HUES48 (cell line): ENCODE measurements at regions not wholly inside any gene's neighbourhood (a gene's known extent, or its start where the extent isn't known, plus 50 kb on each side); places are given as distances from the start of the nearest gene placed in this dataset.

Source experiments
- H3K27ac ChIP-seq: one replicate; pipeline ENCODE4 v1.7.0; 2013; ENCODE audit warnings: low read depth, low read length, inconsistent platforms
- H3K27me3 ChIP-seq: 2 replicates; pipeline ENCODE4 v1.6.1; 2013; ENCODE audit warnings: mild to moderate bottlenecking, low read length; ENCODE audit not compliant: control insufficient read depth, insufficient read depth
- H3K36me3 ChIP-seq: 2 replicates; pipeline ENCODE4 v1.6.1; 2013; ENCODE audit warnings: low read length; ENCODE audit not compliant: control insufficient read depth, insufficient read depth
- H3K4me1 ChIP-seq: 2 replicates; pipeline ENCODE4 v1.6.1; 2013; ENCODE audit warnings: mild to moderate bottlenecking, low read length; ENCODE audit not compliant: control insufficient read depth, insufficient read depth
- H3K4me3 ChIP-seq: 2 replicates; pipeline ENCODE4 v1.5.1; 2013; ENCODE audit warnings: mild to moderate bottlenecking, low read depth, low read length
- H3K9ac ChIP-seq: 2 replicates; pipeline ENCODE4 v1.6.1; 2013; ENCODE audit warnings: mild to moderate bottlenecking, low read depth, low read length, moderate library complexity
- H3K9me3 ChIP-seq: 2 replicates; pipeline ENCODE4 v1.6.1; 2013; ENCODE audit warnings: low read length; ENCODE audit not compliant: control insufficient read depth, insufficient read depth

DNA sequence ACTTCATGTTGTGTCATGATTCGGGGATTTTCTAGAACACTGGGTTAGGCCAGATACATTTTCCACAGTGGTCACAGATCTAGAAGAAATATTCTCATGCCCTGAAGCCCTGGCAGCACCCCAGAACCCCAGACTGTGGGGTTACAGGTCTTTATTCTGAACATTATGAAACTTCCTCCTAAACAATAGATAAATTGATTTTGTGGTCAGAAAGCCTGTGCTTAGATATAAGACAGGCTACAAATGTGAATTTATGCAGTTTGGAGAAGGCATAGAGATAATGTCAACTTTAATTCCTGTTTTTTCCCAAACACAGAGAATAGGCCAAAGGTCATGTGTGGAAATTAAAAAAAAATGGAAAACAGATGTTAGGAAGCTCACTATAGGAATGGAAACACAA lies 492.9 kb downstream of the SPRY1 start:
- Histone ChIP-seq H3K4me1 (no peaks in the 10 kb centered on the region), H3K27ac (no peak overlapping the region), H3K36me3 (no peaks in the 10 kb centered on the region), H3K27me3 (no peaks in the 10 kb centered on the region), H3K4me3 (no peak overlapping the region), H3K9me3 (peaks cover 10% of the 10 kb centered on the region), H3K9ac (no peak overlapping the region)

DNA sequence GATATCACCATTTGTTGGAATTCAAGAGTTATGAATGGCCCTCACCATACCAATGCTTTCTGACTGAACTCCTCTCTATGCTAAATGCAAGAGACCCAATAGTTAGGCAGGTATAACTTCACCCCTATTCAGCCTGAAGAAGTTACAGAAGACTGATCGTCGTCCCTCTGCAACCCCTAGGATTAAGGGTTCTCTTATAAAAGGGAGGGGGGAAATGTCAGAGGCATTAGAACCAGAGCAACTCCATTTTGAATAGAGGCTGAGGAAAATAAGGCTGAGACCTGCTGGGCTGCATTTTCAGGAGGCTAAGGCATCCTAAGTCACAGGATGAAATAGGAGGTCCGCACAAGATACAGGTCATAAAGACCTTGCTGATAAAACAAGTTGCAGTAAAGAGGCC lies 494.3 kb downstream of the SPRY1 start:
- H3K9ac ChIP-seq = no peak overlapping the region
- no peak overlapping the region for H3K27ac ChIP-seq
- no peaks in the 10 kb centered on the region for H3K4me1 ChIP-seq
- no peaks in the 10 kb centered on the region for H3K9me3 ChIP-seq
- no peak overlapping the region for H3K4me3 ChIP-seq
- H3K27me3 ChIP-seq = no peaks in the 10 kb centered on the region
- no peaks in the 10 kb centered on the region for H3K36me3 ChIP-seq

DNA sequence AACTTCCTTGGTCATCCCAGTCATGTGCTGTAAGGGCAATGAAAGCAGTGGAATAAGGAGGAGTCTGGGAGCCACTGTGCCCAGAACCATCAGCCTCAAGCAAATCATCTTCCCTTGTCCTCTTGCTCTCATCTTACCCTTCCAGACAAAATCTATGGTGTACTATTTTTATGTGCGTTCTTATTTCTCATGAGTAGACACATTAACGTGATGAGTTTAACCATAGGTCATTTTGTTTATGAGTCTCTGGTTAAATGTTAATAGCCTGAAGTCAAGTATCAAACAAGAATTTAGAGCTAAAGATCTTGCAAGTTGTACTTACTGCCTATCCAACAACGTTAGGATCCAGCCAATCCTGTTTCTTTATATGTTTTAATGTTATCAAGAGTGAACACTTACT lies 495.3 kb downstream of the SPRY1 start:
- Histone ChIP-seq H3K9me3 (no peaks in the 10 kb centered on the region), H3K27ac (no peak overlapping the region), H3K4me3 (no peak overlapping the region)

DNA sequence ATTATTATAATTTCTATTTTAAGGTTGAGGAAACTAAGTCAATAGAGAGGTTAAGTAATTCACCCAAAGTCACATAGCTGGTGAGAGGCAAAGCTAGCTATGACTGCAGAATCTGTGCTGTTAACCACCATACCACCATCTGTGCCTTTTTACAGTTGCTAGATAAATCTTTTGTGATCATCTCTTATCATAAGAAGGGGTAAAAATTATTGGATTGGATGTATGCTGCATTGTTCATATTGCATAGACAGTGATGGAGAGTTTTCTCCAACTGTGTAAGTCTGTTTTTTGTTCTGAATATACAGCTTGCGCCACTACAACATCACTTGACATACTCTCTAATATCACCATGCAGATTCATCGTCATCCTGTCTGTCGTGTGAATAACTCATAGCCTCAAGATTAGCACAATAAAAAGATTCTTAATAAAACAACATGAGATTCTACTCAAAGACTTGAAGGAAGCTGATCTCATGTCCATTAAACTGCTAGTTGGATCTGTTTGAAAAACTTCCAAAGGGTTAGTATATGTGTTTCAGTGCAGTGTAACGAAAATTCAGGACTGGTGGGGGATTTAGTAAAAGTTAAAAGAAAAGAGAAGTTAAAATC lies 495.9 kb downstream of the SPRY1 start:
- Histone ChIP-seq H3K9ac (no peak overlapping the region), H3K9me3 (no peaks in the 10 kb centered on the region), H3K4me3 (no peak overlapping the region), H3K27me3 (no peaks in the 10 kb centered on the region), H3K36me3 (no peaks in the 10 kb centered on the region), H3K27ac (no peak overlapping the region), H3K4me1 (no peaks in the 10 kb centered on the region)

More for the DNA sequence above, 495.3 kb downstream of the SPRY1 start:
- H3K27me3 ChIP-seq = no peaks in the 10 kb centered on the region
- no peaks in the 10 kb centered on the region for H3K36me3 ChIP-seq
- no peaks in the 10 kb centered on the region for H3K4me1 ChIP-seq
- no peak overlapping the region for H3K9ac ChIP-seq

DNA sequence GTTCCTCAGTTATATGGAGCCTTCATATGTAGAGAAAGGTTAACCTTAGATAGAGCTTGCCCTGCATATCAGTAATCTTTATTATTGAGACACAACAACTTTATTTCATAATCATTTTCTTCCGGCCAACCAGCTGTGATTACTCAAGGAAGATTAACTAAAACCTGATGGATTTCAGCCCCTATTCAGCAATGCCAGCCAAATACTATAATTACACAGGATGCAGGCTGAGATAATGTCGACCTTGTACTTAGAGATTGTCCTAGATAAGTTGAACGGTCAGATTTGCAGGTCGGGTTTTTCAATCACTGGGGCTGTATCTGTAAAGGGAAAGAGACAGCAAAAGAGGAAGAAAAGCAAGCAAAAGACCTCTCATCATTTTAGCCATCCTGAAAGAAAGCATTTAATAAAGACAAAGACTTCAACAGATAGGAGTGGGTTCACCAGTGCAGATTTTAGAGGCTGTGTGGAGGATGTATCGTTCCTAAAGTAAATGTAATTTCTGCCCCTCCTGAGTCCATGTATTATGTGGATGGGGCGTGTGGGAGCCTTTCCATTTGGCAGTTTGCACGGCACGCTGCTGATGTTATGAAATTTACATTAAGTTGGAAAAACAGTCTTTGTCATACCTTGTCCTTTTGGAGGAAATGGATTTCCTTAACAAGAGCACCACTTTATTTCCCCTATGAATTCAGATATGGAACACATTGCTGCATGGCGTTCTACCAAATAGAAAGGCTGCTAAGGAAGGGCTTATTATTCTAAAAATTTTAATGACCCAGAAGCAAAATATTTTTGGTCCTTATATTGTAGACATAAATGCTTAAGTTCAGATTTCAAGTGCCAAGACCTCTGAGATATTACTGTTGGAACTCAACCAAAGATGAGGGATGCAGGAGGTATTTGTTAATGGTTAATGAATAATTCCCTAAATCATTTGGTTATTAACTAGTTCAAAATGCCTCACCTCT lies 496.7 kb downstream of the SPRY1 start:
- Histone ChIP-seq H3K27ac (no peak overlapping the region), H3K9me3 (no peaks in the 10 kb centered on the region), H3K4me1 (no peaks in the 10 kb centered on the region), H3K4me3 (no peak overlapping the region), H3K36me3 (no peaks in the 10 kb centered on the region), H3K9ac (no peak overlapping the region), H3K27me3 (no peaks in the 10 kb centered on the region)

DNA sequence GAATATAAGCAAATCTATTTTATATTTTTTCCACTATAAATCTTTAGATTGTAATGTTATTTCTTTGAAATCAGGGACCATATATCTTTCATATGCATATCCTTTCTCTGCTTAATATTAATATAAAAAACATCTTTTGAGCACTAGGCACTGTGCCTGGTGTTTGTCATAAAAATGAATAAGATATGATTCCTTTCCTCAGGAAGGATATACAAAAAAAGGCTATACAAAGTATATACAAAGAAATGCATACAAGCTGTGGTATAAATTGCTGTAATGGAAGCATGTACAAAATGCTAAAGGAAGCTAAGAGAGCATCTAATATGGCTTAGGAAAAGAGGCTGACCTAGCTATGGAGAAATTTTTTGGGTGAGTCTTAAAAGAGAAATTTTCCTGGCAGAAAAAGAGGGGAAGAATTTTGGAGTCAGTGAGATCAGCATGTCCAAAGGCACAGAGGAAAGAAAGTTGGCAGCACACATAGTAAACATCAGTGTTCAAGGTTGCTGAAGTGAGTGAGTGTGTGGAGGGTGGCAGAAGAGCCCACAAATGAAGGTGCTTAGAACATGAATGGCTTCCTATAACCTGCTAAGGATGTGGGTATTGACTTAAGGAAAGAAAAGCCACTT lies 500.0 kb downstream of the SPRY1 start:
- no peak overlapping the region for H3K27ac ChIP-seq
- H3K9ac ChIP-seq = no peak overlapping the region
- peaks cover 10% of the 10 kb centered on the region for H3K4me1 ChIP-seq

DNA sequence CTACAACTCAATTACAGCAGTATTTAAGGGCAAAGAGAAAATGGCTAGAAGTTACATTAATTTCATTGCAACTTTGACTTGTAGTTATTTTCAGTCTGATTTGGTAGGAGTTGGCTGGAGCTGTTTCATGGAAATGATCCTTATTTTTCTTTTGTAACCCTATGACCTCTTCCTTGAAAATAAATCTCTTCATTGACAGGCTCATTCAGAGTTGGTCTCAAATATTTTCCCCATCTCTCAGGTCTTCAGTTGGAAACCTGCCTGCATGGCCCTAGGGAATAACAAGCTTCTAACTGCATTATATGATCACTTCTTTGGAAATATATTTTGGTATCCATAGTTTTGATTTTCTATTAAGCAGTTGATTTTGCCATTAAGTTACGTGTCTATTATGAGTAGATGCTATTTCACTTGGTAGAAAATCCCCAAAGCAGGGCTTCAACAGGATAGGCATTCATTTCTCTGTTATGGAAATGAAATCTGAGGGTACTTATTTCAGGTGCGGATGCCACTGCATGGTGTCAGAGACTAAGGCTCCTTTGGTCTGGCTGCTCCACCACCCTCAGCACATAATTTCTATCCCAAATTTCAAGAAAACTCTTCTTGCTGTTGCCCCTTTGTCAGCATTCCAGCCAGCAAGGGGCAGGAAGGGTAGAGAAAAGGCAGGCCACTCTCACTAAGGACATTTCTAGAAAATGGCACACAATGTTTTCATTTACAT lies 502.5 kb downstream of the SPRY1 start:
- Histone ChIP-seq H3K36me3 (no peaks in the 10 kb centered on the region), H3K27me3 (no peaks in the 10 kb centered on the region), H3K4me3 (no peak overlapping the region), H3K4me1 (peaks cover 10% of the 10 kb centered on the region), H3K9me3 (no peaks in the 10 kb centered on the region), H3K9ac (no peak overlapping the region), H3K27ac (no peak overlapping the region)

More for the DNA sequence above, 500.0 kb downstream of the SPRY1 start:
- Histone ChIP-seq H3K36me3 (no peaks in the 10 kb centered on the region), H3K9me3 (no peaks in the 10 kb centered on the region), H3K4me3 (no peak overlapping the region), H3K27me3 (no peaks in the 10 kb centered on the region)

DNA sequence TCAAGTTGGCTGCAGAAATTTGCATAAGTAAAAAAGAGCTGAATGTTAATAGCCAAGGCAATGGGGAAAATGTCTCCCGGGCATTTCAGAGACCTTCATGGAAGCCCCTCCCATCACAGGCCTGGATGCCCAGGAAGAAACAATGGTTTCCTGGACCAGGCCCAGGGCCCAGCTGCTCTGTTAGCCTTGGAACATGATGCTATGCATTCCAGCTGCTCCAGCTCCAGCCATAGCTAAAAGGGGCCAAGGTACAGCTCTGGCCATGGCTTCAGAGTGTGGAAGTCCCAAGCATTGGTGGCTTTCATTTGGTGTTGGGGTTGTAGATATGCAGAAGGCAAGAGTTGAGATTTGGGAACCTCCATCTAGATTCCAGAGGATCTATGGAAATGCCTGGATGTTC lies 508.3 kb downstream of the SPRY1 start:
- Histone ChIP-seq H3K27ac (no peak overlapping the region), H3K9me3 (0 out of 2 replicates have a peak, but pooled peaks cover 3% of the 10 kb centered on the region), H3K9ac (no peak overlapping the region), H3K27me3 (no peaks in the 10 kb centered on the region), H3K4me1 (no peaks in the 10 kb centered on the region), H3K4me3 (no peak overlapping the region), H3K36me3 (no peaks in the 10 kb centered on the region)

DNA sequence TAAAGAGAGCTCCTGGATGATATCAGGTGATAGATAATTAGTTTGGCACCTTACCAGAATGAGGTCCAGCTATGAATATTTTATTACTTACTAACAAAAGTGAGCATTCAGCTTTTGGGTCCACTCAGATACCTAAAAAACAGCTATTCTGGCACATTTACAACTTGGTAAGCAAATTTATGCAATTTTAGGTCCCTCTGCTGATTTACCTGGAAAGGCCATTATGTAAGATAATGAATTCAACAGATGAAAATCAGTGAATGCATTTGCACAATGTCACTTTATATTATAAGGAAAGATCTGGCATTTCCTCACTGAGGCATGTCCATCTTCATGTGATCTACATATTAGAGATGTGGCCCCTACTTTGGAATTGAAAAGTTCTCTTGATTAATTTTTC lies 517.0 kb downstream of the SPRY1 start:
- Histone ChIP-seq H3K9ac (no peak overlapping the region), H3K4me3 (no peak overlapping the region), H3K27ac (no peak overlapping the region), H3K9me3 (no peaks in the 10 kb centered on the region), H3K27me3 (no peaks in the 10 kb centered on the region), H3K4me1 (peaks cover 8% of the 10 kb centered on the region), H3K36me3 (no peaks in the 10 kb centered on the region)

DNA sequence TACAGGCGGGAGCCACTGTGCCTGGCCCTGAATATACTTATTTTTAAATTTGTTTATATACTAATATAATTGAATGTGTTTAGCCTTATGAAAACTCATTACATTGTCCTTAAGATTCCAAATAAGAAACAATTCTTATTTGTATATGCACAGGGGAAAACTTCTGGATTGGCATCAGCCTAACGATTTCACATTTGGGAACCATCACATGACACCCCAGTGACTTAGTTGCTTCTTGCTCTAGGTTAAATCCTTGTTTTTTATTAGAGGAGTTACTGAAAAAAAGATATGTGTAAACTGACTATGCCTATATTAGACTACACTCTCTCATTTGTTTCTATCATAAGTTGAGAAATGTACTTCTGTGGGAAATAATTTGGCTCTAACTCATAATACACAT lies 520.2 kb downstream of the SPRY1 start:
- Histone ChIP-seq H3K27ac (no peak overlapping the region), H3K4me1 (peaks cover 8% of the 10 kb centered on the region), H3K9me3 (no peaks in the 10 kb centered on the region), H3K36me3 (no peaks in the 10 kb centered on the region), H3K27me3 (no peaks in the 10 kb centered on the region), H3K4me3 (no peak overlapping the region), H3K9ac (no peak overlapping the region)
